Ascending aorta (tissue), 2 donors: ENCODE measurements at regions not wholly inside any gene's neighbourhood (a gene's known extent, or its start where the extent isn't known, plus 50 kb on each side); places are given as distances from the start of the nearest gene placed in this dataset.

Source experiments
- DNase-seq, 2 donors: peaks; one replicate each; pipeline ENCODE4 v3.0.0-alpha.2; 2019; ENCODE audit warnings: low spot score in 2 of 2
- H3K27ac ChIP-seq, 2 donors: fragments of 200-600 bp; sonication (generic); one replicate each; pipeline ENCODE4 v1.5.1; 2016 to 2017; ENCODE audit warnings: mild to moderate bottlenecking in 1 of 2
- H3K27me3 ChIP-seq: fragments of 200-600 bp; sonication (generic); one replicate; pipeline ENCODE4 v1.5.1; 2017
- H3K36me3 ChIP-seq, 2 donors: fragments of 200-600 bp; sonication (generic); one replicate each; pipeline ENCODE4 v1.5.1; 2016
- H3K4me1 ChIP-seq, 2 donors: fragments of 200-600 bp; sonication (generic); one replicate each; pipeline ENCODE4 v1.5.1; 2016 to 2017; ENCODE audit warnings: mild to moderate bottlenecking in 1 of 2
- H3K4me3 ChIP-seq, 2 donors: fragments of 200-600 bp; sonication (generic); one replicate each; pipeline ENCODE4 v1.5.1; 2016 to 2017; ENCODE audit warnings: mild to moderate bottlenecking in 1 of 2
- H3K9me3 ChIP-seq, 2 donors: fragments of 200-600 bp; sonication (generic); one replicate each; pipeline ENCODE4 v1.5.1; 2016
- intact Hi-C: fragments of 100-400 bp; cut with DNase I; formaldehyde crosslinking; loops from one replicate; pipeline ENCODE4 v1.15.1; 2023
- TF ChIP-seq, protein P1 (sequence below), 3 experiments: fragments of 200-600 bp in 2 of 3; fragments of 450-650 bp in 1 of 3; sonication (generic) in 2 of 3; IDR thresholded peaks; one replicate each; pipeline ENCODE4 v1.5.1; 2016 to 2019; ENCODE audit warnings: antibody characterized with exemption in 3 of 3, mild to moderate bottlenecking in 1 of 3, moderate library complexity in 1 of 3

DNA sequence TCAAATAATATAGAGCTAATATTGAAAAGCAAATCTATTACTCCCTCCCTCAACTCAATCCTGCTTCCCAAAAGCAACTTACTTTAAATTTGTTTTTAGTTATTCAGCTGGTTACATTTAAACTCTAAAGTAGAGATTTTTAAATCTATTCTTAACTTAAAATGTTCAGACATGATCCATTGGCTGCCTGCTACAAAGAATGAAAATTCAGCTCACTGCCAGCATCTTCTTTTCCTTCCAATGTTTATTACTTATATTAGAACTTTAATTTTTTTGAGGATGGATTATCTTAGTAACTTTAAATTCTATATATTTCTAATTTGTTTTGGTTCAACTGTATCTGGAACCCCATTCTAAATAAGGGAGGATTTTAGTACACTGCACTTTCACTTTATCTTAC lies 163.2 kb downstream of the TMEM167A start:
- Histone ChIP-seq H3K4me3 (no peak overlapping the region), H3K9me3 (peaks cover 8 to 13% of the 10 kb centered on the region in 2 donors), H3K27me3 (no peaks in the 10 kb centered on the region), H3K27ac (no peak overlapping the region), H3K4me1 (no peaks in the 10 kb centered on the region), H3K36me3 (no peaks in the 10 kb centered on the region)
- intact Hi-C loops, result no loop called here
- TF ChIP-seq, protein P1, sequence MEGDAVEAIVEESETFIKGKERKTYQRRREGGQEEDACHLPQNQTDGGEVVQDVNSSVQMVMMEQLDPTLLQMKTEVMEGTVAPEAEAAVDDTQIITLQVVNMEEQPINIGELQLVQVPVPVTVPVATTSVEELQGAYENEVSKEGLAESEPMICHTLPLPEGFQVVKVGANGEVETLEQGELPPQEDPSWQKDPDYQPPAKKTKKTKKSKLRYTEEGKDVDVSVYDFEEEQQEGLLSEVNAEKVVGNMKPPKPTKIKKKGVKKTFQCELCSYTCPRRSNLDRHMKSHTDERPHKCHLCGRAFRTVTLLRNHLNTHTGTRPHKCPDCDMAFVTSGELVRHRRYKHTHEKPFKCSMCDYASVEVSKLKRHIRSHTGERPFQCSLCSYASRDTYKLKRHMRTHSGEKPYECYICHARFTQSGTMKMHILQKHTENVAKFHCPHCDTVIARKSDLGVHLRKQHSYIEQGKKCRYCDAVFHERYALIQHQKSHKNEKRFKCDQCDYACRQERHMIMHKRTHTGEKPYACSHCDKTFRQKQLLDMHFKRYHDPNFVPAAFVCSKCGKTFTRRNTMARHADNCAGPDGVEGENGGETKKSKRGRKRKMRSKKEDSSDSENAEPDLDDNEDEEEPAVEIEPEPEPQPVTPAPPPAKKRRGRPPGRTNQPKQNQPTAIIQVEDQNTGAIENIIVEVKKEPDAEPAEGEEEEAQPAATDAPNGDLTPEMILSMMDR (IDR thresholded peaks at IDR 0.05), result no peak
- DNase-seq, result no peak

DNA sequence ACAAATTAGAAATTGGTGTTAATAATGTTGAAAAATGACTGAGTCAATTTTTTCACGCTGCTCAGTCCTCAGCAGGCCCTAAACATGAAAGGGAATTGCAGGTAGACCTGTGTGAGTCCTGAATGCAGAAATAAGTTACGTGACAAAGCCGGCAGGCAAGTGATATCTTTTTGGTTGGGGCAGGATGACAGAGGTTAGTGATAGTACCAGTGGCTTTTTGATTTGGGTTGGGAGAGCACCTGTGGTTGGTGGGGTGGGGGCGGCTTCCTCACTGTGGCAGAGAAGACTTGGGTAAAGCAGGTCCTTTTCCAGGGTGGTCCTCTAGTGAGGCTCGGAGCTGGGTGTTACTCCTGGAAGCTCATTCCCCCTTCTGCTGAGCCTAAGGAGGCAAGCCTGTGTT lies 164.7 kb downstream of the TMEM167A start:
- Histone ChIP-seq H3K4me1 (no peaks in the 10 kb centered on the region), H3K36me3 (no peaks in the 10 kb centered on the region), H3K9me3 (peaks cover 8 to 13% of the 10 kb centered on the region in 2 donors), H3K27ac (no peak overlapping the region), H3K4me3 (no peak overlapping the region), H3K27me3 (no peaks in the 10 kb centered on the region)
- no peak for DNase-seq
- TF ChIP-seq, protein P1 (IDR thresholded peaks at IDR 0.05), result no peak
- intact Hi-C loops, result no loop called here

DNA sequence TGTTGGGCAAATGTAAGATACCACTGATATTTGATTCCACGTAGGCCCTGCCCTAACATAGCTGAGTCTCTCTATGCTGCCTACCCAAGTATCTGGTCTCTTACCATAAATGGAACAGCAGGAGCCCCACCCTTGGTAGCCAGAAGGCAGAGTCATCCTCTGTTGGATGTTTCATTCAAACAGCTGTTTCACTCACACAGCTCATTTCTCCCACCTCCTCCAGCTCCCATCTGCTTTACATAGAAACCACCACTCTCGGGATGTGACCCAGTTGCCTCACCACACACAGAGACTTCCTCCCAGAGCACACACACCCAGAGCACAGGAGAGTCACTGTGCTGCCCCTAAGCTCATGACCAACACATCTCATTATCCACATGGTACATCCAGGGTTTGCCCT lies 165.3 kb downstream of the TMEM167A start:
- Histone ChIP-seq H3K36me3 (no peaks in the 10 kb centered on the region), H3K4me3 (no peak overlapping the region), H3K9me3 (peaks cover 8 to 13% of the 10 kb centered on the region in 2 donors), H3K27me3 (no peaks in the 10 kb centered on the region), H3K27ac (no peak overlapping the region), H3K4me1 (no peaks in the 10 kb centered on the region)
- TF ChIP-seq, protein P1 (IDR thresholded peaks at IDR 0.05), result no peak
- intact Hi-C loops, result no loop called here
- no peak for DNase-seq

DNA sequence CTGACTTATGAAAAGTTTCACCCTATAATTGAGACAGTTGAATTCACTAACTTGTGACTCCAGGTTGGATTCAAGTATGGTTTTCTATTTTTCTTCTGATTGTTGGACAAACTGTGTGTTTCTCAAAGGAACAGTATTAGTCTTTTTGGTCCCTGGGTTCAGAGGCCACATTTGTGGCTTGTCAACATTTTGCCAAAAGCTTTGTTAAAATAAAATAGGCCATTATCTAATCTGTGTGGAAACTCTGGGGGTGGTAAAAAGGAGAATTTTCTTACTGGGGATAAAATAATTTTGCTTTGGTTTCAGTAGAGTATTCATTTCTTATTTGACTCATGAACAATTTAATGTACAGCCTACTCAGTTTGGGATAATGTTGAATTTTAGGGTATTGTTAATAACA lies 166.3 kb downstream of the TMEM167A start:
- H3K9me3 ChIP-seq, result peaks cover 6 to 8% of the 10 kb centered on the region in 2 donors
- H3K4me1 ChIP-seq, result no peaks in the 10 kb centered on the region
- TF ChIP-seq, protein P1 (IDR thresholded peaks at IDR 0.05), result no peak
- H3K4me3 ChIP-seq, result no peak overlapping the region
- DNase-seq, result no peak
- H3K36me3 ChIP-seq, result no peaks in the 10 kb centered on the region
- H3K27ac ChIP-seq, result no peak overlapping the region
- no peaks in the 10 kb centered on the region for H3K27me3 ChIP-seq
- intact Hi-C loops, result no loop called here

DNA sequence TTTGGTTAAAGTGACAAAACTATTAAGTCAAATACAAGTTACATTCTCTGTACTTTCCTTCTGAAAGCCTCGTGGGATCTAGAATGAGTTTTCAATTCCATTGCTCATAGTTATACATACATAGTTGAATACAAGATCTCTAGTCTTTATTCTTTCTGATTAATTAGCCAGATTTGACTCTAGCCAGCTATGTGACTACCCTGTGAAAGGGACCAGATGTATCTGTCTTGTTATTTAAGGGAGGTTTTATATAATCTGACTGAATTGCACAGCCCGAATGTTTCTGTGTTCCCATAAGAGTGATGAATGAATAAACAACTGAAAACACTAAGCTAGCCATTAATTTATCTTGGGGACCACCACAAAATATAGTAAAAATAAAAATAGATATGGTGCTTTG lies 166.7 kb downstream of the TMEM167A start:
- intact Hi-C loops, result no loop called here
- H3K4me3 ChIP-seq, result no peak overlapping the region
- H3K27ac ChIP-seq, result no peak overlapping the region
- H3K9me3 ChIP-seq, result peaks cover 2 to 7% of the 10 kb centered on the region in 2 donors
- no peaks in the 10 kb centered on the region for H3K4me1 ChIP-seq
- no peaks in the 10 kb centered on the region for H3K36me3 ChIP-seq
- TF ChIP-seq, protein P1 (IDR thresholded peaks at IDR 0.05), result no peak
- no peak for DNase-seq
- no peaks in the 10 kb centered on the region for H3K27me3 ChIP-seq

DNA sequence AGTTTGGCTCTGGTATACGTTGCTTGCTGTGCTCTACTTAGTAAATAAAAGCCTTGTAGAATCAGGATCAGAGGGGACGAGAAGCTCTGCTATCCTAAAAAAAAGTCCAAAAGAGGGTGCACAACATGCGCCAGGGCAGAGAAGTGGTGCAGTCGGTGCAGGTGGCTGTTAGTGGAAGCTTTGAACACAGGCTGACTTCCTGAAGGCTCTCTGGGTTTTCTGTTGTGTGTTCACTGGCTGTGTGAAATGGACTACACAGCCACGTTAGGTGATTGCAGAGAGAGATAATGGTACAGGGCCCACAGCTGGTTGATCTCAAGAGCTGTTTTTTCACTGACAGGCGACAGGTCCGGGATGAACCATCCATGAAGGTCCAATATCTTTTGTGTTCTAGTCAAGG lies 167.4 kb downstream of the TMEM167A start:
- peaks cover 0 to under 1% of the 10 kb centered on the region in 2 donors for H3K9me3 ChIP-seq
- H3K36me3 ChIP-seq, result no peaks in the 10 kb centered on the region
- H3K4me1 ChIP-seq, result no peaks in the 10 kb centered on the region
- H3K4me3 ChIP-seq, result no peak overlapping the region
- no peak for DNase-seq
- TF ChIP-seq, protein P1 (IDR thresholded peaks at IDR 0.05), result no peak
- intact Hi-C loops, result no loop called here
- no peak overlapping the region for H3K27ac ChIP-seq
- H3K27me3 ChIP-seq, result no peaks in the 10 kb centered on the region
